ENCODE measurements at regions not wholly inside any gene's neighbourhood (a gene's known extent, or its start where the extent isn't known, plus 50 kb on each side); places are given as distances from the start of the nearest gene placed in this dataset.
"Not testable (repeated sequence)": the region's sequence is repeated elsewhere in the genome, so short reads cannot be mapped to it uniquely, and the experiment has no call there.

GRCh38 chr2:144975881-144976280 lies 456.0 kb upstream of the ZEB2 start:
- no peak overlapping the region for H3K4me3 ChIP-seq (ENCODE audit: low read depth, low read length)
- H3K9ac ChIP-seq (ENCODE audit: low read depth, low read length), result no peak overlapping the region
- no peak overlapping the region for H3K27ac ChIP-seq (ENCODE audit: low read depth, low read length)
- no peaks in the 10 kb centered on the region for H3K4me1 ChIP-seq (ENCODE audit: control insufficient read depth, insufficient read depth, low read length)
- no peaks in the 10 kb centered on the region for H3K9me3 ChIP-seq (ENCODE audit: control insufficient read depth, insufficient read depth, low read length)
- H3K36me3 ChIP-seq (ENCODE audit: control insufficient read depth, insufficient read depth, low read length), result no peaks in the 10 kb centered on the region
- H3K27me3 ChIP-seq (ENCODE audit: control insufficient read depth, insufficient read depth, low read length), result no peaks in the 10 kb centered on the region

- Histone ChIP-seq H3K27ac (ENCODE audit: low read depth, low read length) (no peak overlapping the region), H3K4me1 (ENCODE audit: control insufficient read depth, insufficient read depth, low read length) (no peaks in the 10 kb centered on the region), H3K36me3 (ENCODE audit: control insufficient read depth, insufficient read depth, low read length) (no peaks in the 10 kb centered on the region), H3K9me3 (ENCODE audit: control insufficient read depth, insufficient read depth, low read length) (peaks cover 2% of the 10 kb centered on the region; the same call in 1 of the 2 replicates), H3K27me3 (ENCODE audit: control insufficient read depth, insufficient read depth, low read length) (no peaks in the 10 kb centered on the region), H3K9ac (ENCODE audit: low read depth, low read length) (no peak overlapping the region), H3K4me3 (ENCODE audit: low read depth, low read length) (no peak overlapping the region)
Measured at GRCh38 chr2:144972676-144973075, 452.8 kb upstream of the ZEB2 start.

- Histone ChIP-seq H3K27ac (ENCODE audit: low read depth, low read length) (no peak overlapping the region), H3K36me3 (ENCODE audit: control insufficient read depth, insufficient read depth, low read length) (no peaks in the 10 kb centered on the region), H3K4me1 (ENCODE audit: control insufficient read depth, insufficient read depth, low read length) (no peaks in the 10 kb centered on the region), H3K9me3 (ENCODE audit: control insufficient read depth, insufficient read depth, low read length) (peaks cover 2% of the 10 kb centered on the region; the same call in 1 of the 2 replicates), H3K4me3 (ENCODE audit: low read depth, low read length) (no peak overlapping the region), H3K9ac (ENCODE audit: low read depth, low read length) (no peak overlapping the region), H3K27me3 (ENCODE audit: control insufficient read depth, insufficient read depth, low read length) (no peaks in the 10 kb centered on the region)
Measured at GRCh38 chr2:144971786-144972335, 451.9 kb upstream of the ZEB2 start.

- not testable (repeated sequence) for H3K36me3 ChIP-seq (ENCODE audit: control insufficient read depth, insufficient read depth, low read length); H3K4me1 ChIP-seq (ENCODE audit: control insufficient read depth, insufficient read depth, low read length); H3K27me3 ChIP-seq (ENCODE audit: control insufficient read depth, insufficient read depth, low read length); H3K4me3 ChIP-seq (ENCODE audit: low read depth, low read length); H3K27ac ChIP-seq (ENCODE audit: low read depth, low read length); H3K9ac ChIP-seq (ENCODE audit: low read depth, low read length)
- peaks cover 14% of the 10 kb centered on the region for H3K9me3 ChIP-seq (ENCODE audit: control insufficient read depth, insufficient read depth, low read length)
Measured at GRCh38 chr2:144970410-144970809, 450.5 kb upstream of the ZEB2 start.

- H3K9ac ChIP-seq (ENCODE audit: low read depth, low read length); H3K4me3 ChIP-seq (ENCODE audit: low read depth, low read length); H3K4me1 ChIP-seq (ENCODE audit: control insufficient read depth, insufficient read depth, low read length); H3K27ac ChIP-seq (ENCODE audit: low read depth, low read length); H3K27me3 ChIP-seq (ENCODE audit: control insufficient read depth, insufficient read depth, low read length); H3K36me3 ChIP-seq (ENCODE audit: control insufficient read depth, insufficient read depth, low read length): not testable (repeated sequence)
- peaks cover 18% of the 10 kb centered on the region for H3K9me3 ChIP-seq (ENCODE audit: control insufficient read depth, insufficient read depth, low read length)
Measured at GRCh38 chr2:144969564-144969963, 449.6 kb upstream of the ZEB2 start.

GRCh38 chr2:144967961-144968360 lies 448.0 kb upstream of the ZEB2 start:
- H3K4me3 ChIP-seq (ENCODE audit: low read depth, low read length), result no peak overlapping the region
- H3K4me1 ChIP-seq (ENCODE audit: control insufficient read depth, insufficient read depth, low read length), result no peaks in the 10 kb centered on the region
- H3K36me3 ChIP-seq (ENCODE audit: control insufficient read depth, insufficient read depth, low read length), result no peaks in the 10 kb centered on the region
- no peak overlapping the region for H3K27ac ChIP-seq (ENCODE audit: low read depth, low read length)
- no peaks in the 10 kb centered on the region for H3K27me3 ChIP-seq (ENCODE audit: control insufficient read depth, insufficient read depth, low read length)
- H3K9ac ChIP-seq (ENCODE audit: low read depth, low read length), result no peak overlapping the region
- peaks cover 18% of the 10 kb centered on the region for H3K9me3 ChIP-seq (ENCODE audit: control insufficient read depth, insufficient read depth, low read length)

- Histone ChIP-seq H3K9me3 (ENCODE audit: control insufficient read depth, insufficient read depth, low read length) (peaks cover 16% of the 10 kb centered on the region), H3K27me3 (ENCODE audit: control insufficient read depth, insufficient read depth, low read length) (no peaks in the 10 kb centered on the region), H3K36me3 (ENCODE audit: control insufficient read depth, insufficient read depth, low read length) (no peaks in the 10 kb centered on the region), H3K4me3 (ENCODE audit: low read depth, low read length) (no peak overlapping the region), H3K4me1 (ENCODE audit: control insufficient read depth, insufficient read depth, low read length) (no peaks in the 10 kb centered on the region), H3K9ac (ENCODE audit: low read depth, low read length) (no peak overlapping the region), H3K27ac (ENCODE audit: low read depth, low read length) (no peak overlapping the region)
Measured at GRCh38 chr2:144965172-144965571, 445.3 kb upstream of the ZEB2 start.

GRCh38 chr2:144963031-144963430 lies 443.1 kb upstream of the ZEB2 start:
- H3K9me3 ChIP-seq (ENCODE audit: control insufficient read depth, insufficient read depth, low read length), result peaks cover 16% of the 10 kb centered on the region
- no peaks in the 10 kb centered on the region for H3K36me3 ChIP-seq (ENCODE audit: control insufficient read depth, insufficient read depth, low read length)
- H3K9ac ChIP-seq (ENCODE audit: low read depth, low read length), result no peak overlapping the region
- H3K4me1 ChIP-seq (ENCODE audit: control insufficient read depth, insufficient read depth, low read length), result no peaks in the 10 kb centered on the region
- no peaks in the 10 kb centered on the region for H3K27me3 ChIP-seq (ENCODE audit: control insufficient read depth, insufficient read depth, low read length)
- H3K4me3 ChIP-seq (ENCODE audit: low read depth, low read length), result no peak overlapping the region
- H3K27ac ChIP-seq (ENCODE audit: low read depth, low read length), result no peak overlapping the region

GRCh38 chr2:144959416-144959815 lies 439.5 kb upstream of the ZEB2 start:
- no peaks in the 10 kb centered on the region; the same call in 1 of the 2 replicates for H3K9me3 ChIP-seq (ENCODE audit: control insufficient read depth, insufficient read depth, low read length)
- no peaks in the 10 kb centered on the region for H3K4me1 ChIP-seq (ENCODE audit: control insufficient read depth, insufficient read depth, low read length)
- no peak overlapping the region for H3K9ac ChIP-seq (ENCODE audit: low read depth, low read length)
- H3K27me3 ChIP-seq (ENCODE audit: control insufficient read depth, insufficient read depth, low read length), result no peaks in the 10 kb centered on the region
- no peaks in the 10 kb centered on the region for H3K36me3 ChIP-seq (ENCODE audit: control insufficient read depth, insufficient read depth, low read length)
- no peak overlapping the region for H3K4me3 ChIP-seq (ENCODE audit: low read depth, low read length)
- H3K27ac ChIP-seq (ENCODE audit: low read depth, low read length), result no peak overlapping the region

- Histone ChIP-seq H3K9ac (ENCODE audit: low read depth, low read length) (no peak overlapping the region), H3K36me3 (ENCODE audit: control insufficient read depth, insufficient read depth, low read length) (no peaks in the 10 kb centered on the region), H3K4me1 (ENCODE audit: control insufficient read depth, insufficient read depth, low read length) (peaks cover 14% of the 10 kb centered on the region; the same call in 1 of the 2 replicates), H3K27ac (ENCODE audit: low read depth, low read length) (peak overlapping the region; percentile 5), H3K9me3 (ENCODE audit: control insufficient read depth, insufficient read depth, low read length) (no peaks in the 10 kb centered on the region), H3K27me3 (ENCODE audit: control insufficient read depth, insufficient read depth, low read length) (no peaks in the 10 kb centered on the region), H3K4me3 (ENCODE audit: low read depth, low read length) (no peak overlapping the region)
Measured at GRCh38 chr2:144950899-144951560, 431.1 kb upstream of the ZEB2 start.

- Histone ChIP-seq H3K36me3 (ENCODE audit: control insufficient read depth, insufficient read depth, low read length) (no peaks in the 10 kb centered on the region), H3K27me3 (ENCODE audit: control insufficient read depth, insufficient read depth, low read length) (no peaks in the 10 kb centered on the region), H3K9me3 (ENCODE audit: control insufficient read depth, insufficient read depth, low read length) (no peaks in the 10 kb centered on the region), H3K4me1 (ENCODE audit: control insufficient read depth, insufficient read depth, low read length) (peaks cover 11% of the 10 kb centered on the region; the same call in 1 of the 2 replicates), H3K9ac (ENCODE audit: low read depth, low read length) (no peak overlapping the region), H3K27ac (ENCODE audit: low read depth, low read length) (no peak overlapping the region), H3K4me3 (ENCODE audit: low read depth, low read length) (no peak overlapping the region)
Measured at GRCh38 chr2:144948205-144948855, 428.4 kb upstream of the ZEB2 start.

All from HUES48 (cell line).